PC-9 (cell line): ENCODE measurements at regions not wholly inside any gene's neighbourhood (a gene's known extent, or its start where the extent isn't known, plus 50 kb on each side); places are given as distances from the start of the nearest gene placed in this dataset.

ENCODE experiments used
- EZH2 ChIP-seq: fragments of 200-600 bp; sonication (generic); IDR thresholded peaks from 2 replicates; pipeline ENCODE4 v1.8.0; 2017; ENCODE audit warnings: antibody characterized with exemption, low read depth
- TF ChIP-seq, protein P1 (sequence below): fragments of 200-600 bp; sonication (generic); conservative IDR thresholded peaks from 2 replicates; pipeline ENCODE4 v1.6.1; 2017; ENCODE audit warnings: mixed run types, antibody characterized with exemption, mild to moderate bottlenecking, moderate library complexity

DNA sequence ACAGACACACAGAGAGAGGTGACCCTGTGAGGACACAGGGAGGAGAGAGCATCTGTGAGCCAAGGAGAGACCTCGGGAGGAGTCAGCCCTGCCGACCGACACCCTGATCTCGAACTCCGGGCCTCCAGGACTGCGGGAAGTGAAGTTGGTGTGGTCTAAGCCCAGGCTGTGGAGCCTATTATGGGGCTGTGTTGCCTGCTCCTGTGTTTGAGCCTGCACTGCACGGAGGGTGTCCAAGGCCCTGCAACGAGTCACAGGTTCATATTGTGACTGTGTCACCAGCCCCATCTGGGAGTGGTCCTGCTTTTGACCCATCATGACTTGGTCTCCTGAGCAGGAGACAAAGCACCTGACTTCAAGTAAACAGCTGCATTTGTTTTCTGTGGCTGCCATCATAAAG lies 186.0 kb upstream of the AJAP1 start:
- TF ChIP-seq, protein P1, sequence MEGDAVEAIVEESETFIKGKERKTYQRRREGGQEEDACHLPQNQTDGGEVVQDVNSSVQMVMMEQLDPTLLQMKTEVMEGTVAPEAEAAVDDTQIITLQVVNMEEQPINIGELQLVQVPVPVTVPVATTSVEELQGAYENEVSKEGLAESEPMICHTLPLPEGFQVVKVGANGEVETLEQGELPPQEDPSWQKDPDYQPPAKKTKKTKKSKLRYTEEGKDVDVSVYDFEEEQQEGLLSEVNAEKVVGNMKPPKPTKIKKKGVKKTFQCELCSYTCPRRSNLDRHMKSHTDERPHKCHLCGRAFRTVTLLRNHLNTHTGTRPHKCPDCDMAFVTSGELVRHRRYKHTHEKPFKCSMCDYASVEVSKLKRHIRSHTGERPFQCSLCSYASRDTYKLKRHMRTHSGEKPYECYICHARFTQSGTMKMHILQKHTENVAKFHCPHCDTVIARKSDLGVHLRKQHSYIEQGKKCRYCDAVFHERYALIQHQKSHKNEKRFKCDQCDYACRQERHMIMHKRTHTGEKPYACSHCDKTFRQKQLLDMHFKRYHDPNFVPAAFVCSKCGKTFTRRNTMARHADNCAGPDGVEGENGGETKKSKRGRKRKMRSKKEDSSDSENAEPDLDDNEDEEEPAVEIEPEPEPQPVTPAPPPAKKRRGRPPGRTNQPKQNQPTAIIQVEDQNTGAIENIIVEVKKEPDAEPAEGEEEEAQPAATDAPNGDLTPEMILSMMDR, result no peak
- TF ChIP-seq EZH2, result no peak
